GM19372 (cell line): ENCODE measurements at regions not wholly inside any gene's neighbourhood (a gene's known extent, or its start where the extent isn't known, plus 50 kb on each side); places are given as distances from the start of the nearest gene placed in this dataset.
"Not testable (repeated sequence)": the region's sequence is repeated elsewhere in the genome, so short reads cannot be mapped to it uniquely, and the experiment has no call there.

Source experiments
- ATAC-seq: cut with Tn5 transposase; IDR thresholded peaks from one replicate; pipeline ENCODE4 v1.9.1; 2021; ENCODE audit warnings: mild to moderate bottlenecking, low read depth, moderate library complexity; ENCODE audit not compliant: unreplicated experiment

DNA sequence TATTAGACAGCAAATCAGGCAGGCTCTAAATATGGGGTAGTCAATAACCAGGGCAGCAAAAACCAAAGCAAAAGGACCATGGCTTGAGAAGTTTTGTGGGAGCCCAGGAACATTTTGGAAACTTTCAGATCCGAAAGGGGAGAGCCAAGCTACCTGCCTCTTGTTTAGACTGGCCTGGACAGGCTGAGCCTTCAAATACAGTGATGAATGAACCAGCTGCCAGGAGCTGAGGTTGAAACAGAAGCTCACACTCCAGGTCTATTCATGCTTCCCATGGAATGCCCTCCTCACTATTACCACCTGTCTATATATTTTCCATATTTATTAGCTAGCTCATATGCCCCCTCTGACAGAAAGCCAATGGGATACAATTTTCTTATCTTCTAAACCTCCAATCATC lies 150.8 kb upstream of the SLC44A1 start:
- ATAC-seq = no peak

DNA sequence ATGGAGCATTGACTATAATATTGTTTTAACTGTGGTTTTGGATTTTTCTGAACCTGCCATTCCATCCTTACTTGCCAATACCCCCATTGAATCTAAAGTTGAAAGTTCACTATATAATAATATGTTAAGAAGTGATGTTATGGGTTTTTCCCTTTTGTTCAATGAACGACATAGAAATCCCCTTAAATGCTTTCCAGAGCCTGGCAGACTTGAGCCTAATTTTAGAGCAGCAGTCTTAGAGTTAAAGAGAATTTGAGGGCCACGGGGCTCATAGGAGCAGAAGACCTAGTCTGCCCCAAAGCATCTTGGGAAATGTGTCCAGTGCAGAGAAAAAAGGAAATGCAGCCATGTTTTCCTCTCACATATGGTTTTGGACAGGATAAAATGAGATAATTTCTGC lies 146.1 kb upstream of the SLC44A1 start:
- ATAC-seq = no peak

DNA sequence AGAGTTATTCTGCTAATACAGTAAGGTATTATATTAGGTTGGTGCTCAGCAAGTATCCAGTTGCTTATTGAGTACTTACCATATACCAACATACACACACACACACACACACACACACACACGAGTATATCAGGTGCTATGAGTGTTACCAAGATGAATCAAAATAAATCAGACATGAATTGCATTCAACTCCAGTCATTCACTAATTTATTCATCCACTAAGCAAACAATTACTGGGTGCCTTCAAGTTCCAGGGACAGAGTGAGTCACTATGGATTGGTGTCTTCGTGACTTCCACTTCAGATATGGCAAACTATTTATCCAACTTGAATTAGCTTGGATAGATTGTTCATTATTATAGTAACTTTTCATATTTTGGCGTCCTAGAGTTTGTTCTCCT lies 140.7 kb upstream of the SLC44A1 start:
- no peak for ATAC-seq

DNA sequence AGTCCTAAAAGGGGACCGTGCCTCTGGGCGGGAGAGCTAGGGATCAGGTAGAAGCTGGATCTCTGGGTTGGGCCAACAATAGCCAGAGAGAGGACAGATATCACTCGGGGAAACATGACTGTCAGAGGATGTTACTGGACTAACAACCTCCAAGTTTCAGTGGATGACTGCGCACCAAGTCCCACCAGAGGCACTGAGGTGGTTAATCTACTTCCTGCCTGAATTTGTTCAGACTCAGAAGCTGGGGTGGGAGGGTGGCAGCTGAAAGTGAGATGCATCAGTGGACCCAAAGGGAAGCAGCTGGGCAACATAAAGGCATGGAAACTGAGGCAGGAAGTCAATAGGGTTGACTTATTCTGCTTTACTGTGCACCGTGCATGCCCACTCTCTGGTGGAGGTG lies 130.1 kb upstream of the SLC44A1 start:
- peak; percentile 43 for ATAC-seq

DNA sequence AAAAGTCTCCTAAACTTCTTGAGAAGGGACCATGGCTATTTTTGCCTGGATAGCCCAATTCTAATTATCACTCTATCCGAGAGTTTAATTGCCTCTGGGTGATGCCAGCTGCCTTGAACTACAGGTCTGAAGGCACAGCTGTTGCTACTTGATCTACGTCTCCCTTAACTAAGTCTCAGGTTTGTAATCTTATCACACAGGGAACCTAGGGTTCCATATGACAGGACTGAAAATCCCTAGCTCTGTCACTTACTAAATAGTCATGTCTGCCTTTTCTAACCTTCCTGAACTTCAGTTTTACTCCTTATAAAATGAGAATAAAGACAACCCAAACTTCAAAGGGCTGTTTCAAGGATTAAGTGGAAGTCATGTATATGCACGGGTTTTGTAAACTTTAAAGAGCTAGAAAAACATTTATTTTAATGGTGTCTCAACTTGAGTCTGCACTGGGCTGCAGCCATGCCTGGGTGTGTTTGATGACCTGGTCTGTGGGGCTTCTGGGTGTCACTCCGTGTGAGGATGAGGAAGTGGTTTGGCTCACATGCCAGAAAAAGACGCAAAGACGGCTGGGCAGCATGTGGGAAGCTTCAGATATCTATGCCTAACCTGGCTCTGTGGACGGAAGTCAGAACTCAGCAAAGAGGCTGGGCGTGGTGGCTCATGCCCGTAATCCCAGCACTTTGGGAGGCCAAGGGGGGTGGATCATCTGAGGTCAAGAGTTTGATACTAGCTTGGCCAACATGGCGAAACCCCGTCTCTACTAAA lies 129.3 kb upstream of the SLC44A1 start:
- ATAC-seq = peak; percentile 74

DNA sequence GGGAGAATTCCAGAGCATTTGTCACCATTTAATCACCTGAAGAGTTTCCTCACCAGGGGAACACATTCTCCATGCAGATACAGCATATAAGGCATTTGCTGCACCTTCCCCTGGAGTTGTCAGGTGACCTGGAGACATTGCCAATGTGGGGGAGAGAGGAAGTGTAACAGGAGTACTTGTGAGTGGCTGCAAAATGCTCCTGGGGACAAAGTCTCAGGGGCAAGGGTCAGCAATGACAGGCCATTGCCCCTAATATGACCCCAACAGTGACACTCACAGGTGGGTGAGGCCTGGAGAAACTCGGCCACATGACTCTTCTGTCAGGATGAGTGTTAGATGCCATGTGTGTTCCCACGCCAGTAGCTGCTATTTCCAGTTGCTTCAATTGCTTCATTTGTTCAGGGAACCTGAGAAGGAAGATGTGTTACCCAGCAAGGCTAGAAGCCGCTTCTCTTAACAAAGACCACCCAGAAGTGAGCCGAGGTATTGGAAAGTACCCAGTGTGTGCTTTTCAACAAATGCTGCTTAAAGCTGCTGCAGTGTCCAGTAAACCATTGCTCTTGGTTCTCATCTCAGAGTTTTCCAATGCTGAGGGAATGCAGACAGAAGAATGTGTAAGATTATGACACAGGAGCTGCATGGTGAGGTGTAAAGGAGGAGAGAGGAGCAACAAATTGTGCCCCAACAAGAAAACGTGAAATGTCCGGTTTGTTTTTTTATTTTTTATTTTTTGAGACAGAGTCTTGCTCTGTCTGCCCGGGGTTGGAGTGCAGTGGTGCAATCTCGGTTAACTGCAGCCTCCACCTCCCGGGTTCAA lies 128.2 kb upstream of the SLC44A1 start:
- ATAC-seq = no peak

DNA sequence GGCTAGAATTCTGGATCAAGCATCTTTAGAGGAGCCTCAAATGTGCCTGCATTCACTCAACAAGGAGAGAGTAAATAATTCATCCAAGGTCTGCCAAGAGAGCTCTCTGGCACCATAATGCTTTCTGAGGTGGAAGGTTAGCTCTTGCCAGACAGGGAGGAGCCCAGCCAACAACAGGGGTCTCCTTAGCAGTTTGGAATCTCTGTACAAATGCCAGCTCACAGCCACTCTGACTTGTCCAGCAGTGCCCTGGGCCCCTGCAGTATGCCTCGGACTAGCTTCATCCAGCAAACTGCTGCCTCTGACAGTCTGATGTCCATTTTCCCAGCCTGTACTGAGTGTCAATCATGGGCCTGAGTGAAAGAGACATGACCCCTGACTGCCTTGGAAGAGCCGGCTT lies 127.2 kb upstream of the SLC44A1 start:
- ATAC-seq = no peak

DNA sequence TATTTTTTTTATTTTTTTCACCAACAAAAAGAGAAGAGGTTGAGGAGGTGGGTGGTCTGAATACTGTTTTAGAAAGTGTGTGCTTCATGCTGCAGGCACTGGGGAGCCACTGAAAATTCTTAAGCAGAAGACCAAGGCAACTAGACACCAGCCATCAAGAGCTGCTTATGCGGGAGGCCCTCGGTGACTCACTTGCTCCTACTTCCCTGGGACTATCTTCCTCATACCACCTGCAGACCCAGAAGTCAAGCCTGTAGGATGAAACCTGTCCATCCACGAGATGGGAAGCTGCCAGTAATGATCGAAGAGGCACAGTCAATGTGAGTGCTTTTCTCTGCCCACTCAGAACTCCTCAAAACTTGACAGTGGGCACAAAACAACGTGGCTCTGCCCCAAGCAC lies 125.8 kb upstream of the SLC44A1 start:
- no peak for ATAC-seq

DNA sequence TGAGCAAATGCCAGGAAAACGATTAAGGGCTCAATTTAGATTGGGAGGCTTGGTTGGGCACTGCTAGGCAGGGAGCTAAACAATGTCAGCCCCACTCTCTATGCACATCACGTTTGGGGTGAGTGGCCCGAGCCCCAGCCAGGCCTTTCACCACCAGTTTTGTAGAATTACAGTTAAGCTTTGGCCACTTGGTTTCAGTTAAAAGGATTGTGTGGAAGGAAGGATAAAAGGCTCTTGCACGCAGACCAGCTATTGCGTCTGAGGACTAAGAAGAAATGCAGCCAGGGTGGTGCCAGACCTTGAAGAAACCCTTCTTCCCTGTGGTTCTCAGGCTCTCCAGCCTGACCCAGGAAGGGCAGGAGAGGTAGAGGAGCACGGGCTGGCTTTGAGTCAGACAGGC lies 125.3 kb upstream of the SLC44A1 start:
- ATAC-seq = no peak

DNA sequence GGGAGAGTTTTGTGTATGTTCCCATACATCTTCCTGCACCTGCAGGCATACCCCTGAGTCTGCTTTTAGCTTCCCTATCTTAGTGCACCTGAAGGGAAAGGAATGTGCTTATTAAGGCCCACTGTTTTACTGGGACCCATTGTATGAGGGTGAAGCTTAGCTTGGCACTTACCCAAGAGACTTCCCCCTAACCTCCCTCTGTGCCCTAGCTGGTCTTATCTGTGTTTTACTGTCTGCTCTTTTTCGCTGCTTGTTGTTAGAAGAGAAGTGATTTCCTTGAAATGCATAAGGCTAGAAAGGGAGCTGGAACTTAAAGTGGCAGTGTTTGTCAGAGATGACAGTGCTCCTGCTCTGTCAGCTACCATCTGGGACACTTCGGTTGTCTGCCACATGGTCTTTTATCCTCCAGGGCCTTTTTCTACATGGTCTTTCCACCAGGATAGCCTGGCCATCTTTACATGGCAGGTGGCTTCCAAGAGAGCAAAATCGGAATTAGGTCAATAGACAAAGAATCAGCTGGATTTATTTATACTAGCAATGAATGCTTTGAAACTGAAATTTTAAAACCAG lies 122.5 kb upstream of the SLC44A1 start:
- ATAC-seq = no peak

DNA sequence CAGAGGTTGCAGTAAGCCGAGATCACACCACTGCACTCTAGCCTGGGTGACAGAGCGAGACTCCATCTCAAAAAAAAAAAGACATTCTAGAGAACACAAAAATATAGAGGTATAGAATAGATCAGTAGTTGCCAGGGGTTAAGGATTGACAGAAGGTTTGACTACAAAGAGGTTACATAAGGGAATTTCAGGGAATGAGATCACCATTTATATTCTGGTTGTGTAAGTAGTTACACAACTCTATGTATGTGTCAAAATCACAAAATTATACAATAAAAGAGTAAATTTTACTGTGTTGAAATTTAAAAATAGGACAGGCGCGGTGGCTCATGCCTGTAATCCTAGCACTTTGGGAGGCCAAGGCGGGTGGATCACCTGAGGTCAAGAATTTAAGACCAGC lies 119.9 kb upstream of the SLC44A1 start:
- ATAC-seq = not testable (repeated sequence)

DNA sequence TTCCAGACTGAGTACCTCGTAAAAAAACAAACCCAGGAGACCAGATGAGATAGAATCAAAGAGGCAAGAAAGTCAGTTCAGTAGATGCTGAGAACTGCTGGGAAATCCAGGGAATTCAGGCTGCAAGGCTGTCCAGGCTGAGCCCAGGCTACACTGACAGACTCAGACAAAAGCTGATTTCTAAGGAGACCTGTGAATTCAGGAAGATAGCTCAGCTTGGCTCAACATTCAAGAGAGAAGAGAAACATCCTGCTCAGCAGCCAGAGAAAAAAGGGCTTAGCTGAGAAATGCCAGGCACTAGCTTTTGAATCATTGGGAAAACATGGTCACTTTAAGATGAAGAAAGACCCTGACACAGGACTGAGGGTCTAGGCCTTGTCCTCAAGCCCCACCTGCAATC lies 118.2 kb upstream of the SLC44A1 start:
- ATAC-seq = no peak

DNA sequence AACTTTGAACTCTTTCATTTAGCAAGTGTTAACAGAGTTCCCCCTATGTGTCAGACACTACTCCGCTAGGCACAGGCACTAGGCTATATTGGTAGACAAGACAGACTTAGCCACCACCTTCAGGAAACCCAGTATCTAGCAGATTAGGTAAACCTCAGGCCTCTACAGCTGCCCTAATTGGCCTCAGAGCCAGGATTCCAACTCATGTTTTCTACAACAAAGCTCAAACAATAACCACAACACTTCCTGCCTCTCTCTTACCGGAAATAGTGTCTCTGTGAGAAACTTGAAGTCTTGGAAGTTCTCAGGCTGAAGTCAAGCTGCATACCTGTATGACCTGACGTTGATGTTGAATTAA lies 116.6 kb upstream of the SLC44A1 start:
- peak; percentile 97 for ATAC-seq

DNA sequence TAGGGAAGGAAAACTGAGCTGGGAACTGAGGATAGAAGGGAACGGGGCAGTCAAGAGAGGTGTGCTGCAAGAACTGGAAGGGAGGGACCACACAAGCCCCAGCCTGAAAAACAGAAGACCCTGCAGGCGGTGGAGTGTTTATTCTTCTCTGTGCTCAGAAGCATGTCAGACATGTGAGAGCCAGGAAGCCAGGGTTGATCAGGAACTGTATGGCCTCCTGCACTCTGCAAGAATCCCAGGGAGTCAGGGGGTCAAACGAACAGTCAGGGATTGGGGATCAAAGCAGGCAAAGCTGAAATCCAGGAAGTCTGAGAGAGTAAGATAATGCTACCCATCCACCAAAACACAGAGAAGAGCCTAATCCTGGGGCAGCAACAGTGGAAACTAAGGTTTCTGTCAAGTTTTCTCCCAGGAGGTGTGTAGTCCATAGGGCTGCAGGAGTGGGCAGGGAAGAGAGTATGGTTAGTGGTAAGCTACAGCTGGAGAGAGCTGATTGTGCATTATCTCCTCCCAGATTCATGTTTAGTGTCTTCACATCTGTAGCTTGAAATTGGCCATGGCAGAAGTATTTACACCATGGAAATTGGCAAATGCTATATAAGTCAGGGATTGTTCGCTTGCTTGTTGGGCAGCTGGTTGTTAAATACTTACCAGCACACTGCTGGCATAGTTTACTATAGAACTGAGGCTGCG lies 115.4 kb upstream of the SLC44A1 start:
- ATAC-seq = no peak

DNA sequence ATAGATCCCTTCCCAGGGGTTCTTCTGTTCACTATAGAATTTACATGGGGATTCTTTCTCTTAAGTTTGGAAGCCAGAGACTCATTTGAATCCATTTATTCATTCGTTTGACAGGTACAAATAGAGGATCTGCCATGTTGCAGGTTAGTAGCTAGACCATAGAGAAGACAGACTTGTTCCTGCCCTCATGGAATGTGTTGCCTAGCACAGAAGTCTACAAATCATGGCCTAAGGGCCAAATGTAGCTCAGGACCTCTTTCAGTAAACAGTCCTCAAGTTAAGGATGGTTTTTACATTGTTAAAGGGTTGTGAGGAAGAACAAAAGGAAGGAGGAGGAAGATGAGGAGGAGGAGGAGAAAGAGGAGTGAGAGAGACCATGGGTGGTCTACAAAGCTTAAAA lies 114.7 kb upstream of the SLC44A1 start:
- no peak for ATAC-seq

DNA sequence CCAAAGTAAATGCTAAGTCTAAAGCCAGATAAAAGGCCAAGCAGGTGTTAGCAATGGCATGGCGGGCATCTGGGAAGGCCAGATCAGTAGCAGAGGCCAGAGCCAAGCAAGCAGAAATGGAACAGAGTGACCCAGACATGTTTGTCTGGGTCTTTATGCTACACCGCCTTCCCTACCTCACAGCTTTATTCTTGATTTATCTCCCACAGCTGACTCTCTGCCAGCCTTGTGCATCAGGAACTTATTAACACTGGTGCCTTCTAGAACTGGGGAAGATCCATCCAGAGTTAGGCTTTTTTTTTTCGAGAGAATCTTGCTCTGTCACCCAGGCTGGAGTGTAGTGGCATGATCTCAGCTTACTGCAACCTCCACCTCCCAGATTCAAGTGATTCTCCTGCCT lies 112.5 kb upstream of the SLC44A1 start:
- no peak for ATAC-seq

DNA sequence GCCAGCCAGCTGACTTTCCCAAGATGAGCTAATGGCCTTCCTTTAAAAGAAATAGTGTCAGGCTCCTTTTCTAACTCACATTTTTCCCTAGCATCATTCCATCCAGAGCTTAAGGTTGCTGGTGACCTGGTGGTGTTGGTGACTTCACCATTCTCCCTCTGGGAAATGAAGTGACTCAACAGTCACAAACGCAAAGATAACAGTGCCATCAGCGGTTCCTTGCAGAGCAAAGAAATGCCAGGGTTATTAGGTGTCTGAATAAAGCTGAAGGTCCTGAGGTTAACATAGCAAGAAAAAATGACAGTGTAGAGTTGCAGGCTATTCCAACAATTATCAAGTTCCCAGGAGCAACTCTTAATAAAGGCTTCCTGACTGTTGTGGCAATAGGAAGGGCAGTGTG lies 111.8 kb upstream of the SLC44A1 start:
- ATAC-seq = no peak

DNA sequence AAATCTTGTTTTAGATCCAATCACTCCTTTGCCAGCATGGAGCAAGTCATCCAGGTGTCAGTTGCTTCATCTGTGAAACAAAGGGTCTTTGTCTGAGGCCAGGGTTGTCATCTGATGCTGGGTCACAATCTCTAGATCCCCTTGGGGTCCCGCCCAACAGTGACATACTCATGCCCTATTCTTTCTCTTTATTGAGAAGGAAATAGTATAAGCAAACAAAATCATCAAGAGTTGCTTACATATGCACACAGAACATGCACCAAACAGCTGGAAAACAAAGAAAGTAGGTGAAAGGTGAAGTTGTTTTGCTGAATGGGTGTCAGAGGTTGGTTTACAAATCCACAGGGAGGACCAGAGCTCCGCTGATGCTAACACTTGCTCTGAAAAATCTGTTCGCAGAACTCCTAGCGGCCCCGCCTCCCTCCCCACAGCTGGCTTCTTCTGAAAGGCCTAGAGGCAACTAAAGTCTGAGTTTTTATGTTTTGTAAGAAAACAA lies 106.1 kb upstream of the SLC44A1 start:
- ATAC-seq = no peak

DNA sequence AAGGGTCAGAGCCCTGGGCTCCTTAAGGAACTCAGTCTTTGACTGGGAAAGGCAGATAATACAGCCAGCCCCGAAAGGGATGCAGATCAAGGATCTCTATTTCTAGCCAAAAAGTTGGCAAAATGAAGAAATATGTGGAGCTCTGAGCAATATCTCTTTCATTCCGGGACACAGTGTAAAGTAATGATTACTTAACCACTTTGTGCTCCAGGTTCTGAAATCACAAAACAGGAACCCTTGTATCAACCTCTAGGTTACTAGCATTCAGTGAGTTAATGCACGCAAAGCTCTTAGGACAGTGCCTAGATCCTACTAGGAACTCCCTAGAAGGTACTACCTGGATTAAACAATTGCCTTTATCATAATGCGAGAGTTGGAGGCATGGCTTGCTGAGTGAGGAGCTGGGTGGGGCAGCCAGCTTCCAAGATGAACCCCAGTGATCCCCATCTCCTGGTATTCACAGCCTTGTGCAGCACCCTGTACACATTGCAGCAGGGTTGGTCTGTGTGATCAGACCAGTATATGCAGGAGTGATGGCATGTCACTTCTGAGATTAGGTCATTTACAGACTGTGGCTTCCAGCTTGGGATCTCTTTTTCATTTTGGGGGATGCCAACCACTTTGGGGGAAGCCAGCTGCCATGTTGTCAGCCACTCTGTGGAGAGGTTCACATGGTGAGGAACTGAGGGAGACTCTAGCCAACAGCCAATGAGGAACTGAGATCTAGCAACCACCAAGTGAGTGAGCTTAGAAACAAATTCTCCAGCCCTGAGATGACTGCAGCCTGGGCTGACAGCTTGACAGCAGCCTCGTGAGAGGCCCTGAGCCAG lies 103.1 kb upstream of the SLC44A1 start:
- peak; percentile 94 for ATAC-seq

DNA sequence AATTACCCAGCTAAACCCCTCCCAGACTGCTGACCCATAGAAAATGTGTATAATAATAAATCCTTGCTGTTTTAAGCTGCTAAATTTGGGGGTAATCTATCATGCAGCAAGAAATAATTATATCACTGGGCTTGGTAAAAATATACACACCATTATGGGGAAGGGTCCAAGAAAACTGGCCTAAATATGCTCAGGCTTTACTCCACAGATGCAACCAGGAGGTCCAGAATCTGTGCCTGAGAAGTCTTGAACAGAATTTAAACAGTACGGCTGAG lies 102.5 kb upstream of the SLC44A1 start:
- no peak for ATAC-seq
